LNCAP (cell line): ENCODE measurements at regions not wholly inside any gene's neighbourhood (a gene's known extent, or its start where the extent isn't known, plus 50 kb on each side); places are given as distances from the start of the nearest gene placed in this dataset.

Experiments
- TF ChIP-seq, protein P1 (sequence below): fragments of 450-650 bp; IDR thresholded peaks from 2 replicates; pipeline ENCODE4 v1.5.1; 2017; ENCODE audit warnings: mild to moderate bottlenecking

DNA sequence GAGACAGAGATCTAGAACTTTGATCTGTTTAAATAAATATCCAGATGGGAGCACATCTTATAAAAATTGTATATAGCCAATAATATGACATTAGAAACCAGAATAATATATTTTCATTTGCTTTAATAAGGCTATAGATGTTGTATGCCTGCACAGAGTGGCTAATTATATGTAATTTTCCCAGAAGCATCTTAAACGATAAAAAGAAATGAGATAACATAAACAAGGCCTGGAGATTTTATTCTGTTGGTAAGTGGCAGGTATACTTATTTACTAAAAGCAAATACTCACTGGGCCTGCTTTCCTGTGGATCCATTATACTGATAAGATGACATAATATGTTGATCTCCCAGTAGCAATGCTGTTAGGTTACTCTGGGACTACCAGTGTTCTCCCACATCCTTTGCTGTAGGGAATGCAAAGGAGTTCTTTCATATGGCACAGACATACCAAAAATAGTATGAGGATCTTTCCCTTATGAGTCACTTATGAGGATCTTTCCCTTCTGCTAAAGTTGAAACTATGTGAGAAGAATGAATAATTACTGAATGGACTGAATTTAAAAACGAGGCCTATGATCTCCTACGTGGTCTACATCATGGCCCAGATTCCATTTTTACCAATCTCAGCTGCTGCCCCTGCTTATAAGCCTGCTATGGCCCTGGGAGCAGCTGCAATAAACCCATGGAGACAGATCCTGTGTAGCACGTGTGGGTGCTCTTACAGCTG lies 112.1 kb downstream of the NUDT12 start:
- TF ChIP-seq, protein P1, sequence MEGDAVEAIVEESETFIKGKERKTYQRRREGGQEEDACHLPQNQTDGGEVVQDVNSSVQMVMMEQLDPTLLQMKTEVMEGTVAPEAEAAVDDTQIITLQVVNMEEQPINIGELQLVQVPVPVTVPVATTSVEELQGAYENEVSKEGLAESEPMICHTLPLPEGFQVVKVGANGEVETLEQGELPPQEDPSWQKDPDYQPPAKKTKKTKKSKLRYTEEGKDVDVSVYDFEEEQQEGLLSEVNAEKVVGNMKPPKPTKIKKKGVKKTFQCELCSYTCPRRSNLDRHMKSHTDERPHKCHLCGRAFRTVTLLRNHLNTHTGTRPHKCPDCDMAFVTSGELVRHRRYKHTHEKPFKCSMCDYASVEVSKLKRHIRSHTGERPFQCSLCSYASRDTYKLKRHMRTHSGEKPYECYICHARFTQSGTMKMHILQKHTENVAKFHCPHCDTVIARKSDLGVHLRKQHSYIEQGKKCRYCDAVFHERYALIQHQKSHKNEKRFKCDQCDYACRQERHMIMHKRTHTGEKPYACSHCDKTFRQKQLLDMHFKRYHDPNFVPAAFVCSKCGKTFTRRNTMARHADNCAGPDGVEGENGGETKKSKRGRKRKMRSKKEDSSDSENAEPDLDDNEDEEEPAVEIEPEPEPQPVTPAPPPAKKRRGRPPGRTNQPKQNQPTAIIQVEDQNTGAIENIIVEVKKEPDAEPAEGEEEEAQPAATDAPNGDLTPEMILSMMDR = no peak

DNA sequence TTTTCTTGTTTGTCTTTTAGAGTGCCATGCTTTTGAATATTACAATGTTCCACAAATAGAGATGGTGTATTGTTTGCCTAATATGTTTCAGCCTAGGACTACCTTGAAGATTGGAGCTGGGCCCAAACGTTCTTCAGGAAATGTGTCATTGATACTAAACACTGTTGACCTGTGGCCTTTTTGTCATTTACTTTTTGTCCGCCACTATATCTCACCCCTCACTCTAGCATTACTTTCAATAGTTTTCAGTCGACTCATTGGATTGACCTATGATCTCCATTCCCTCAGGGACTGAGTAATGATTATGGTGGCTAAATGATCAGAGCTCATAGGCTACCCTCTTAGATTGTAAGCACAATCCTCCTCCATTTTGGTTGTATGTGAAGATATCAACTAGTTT lies 115.8 kb downstream of the NUDT12 start:
- TF ChIP-seq, protein P1 = no peak

DNA sequence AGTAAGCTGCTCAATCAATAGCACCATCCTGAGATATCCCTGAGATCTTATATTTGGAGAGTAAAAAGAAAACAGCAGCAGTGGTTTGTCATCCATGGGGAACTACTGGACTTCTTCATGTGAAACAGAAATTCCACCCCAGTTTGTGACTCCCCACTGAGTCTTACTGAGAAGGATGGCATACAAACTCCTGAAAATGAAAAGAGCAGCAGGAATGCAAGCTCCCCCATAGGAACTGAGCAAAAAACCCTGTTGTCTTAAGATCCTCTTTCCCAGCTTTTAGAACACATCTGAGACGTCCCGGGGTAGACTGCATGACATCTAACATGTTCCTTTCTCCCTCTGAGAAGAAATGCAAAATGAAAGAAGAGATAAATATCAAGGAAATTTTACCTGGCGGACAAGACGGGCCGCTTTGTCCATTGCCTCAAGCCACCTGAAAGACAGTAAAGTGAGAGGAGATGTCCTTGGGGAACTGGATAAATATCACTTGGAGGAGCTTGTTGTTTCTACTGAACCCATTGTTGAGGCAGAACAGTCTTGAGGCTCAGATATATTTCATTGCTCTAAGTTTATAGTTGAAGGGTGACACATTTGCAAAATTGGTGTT lies 117.1 kb downstream of the NUDT12 start:
- TF ChIP-seq, protein P1 = no peak

DNA sequence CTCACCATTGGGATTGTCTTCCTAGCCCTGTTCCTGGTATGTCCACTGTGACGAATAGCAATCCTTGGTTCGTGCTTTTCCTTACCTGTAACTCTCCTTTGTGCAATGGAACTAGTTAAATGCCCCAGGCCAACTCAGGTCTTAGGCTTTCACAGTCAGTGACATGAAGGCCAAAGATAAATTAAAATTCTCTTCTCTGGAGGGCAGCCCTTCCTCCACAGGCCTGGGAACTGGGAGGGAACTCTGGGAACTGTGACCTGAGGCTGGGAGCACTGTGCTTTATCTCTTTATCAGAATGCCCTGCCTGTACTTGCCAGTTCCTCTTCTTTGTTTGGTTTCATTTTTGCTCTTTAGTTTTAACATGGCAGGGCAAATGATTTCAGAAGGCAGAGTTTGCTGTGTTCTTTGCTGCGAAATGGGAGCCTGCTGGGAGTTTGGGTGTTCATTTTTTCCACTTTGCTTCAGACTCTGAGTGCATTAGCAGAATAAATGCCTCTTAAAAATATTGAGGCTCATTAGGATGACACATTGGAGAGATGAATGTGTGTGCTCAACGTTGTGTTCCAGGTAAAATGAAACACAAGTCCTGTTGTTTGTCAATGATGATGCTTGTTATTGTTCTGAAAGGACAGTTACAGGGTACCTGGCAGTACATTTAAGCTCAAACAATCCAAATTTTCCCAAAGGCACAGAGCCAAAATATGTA lies 118.1 kb downstream of the NUDT12 start:
- TF ChIP-seq, protein P1 = no peak

DNA sequence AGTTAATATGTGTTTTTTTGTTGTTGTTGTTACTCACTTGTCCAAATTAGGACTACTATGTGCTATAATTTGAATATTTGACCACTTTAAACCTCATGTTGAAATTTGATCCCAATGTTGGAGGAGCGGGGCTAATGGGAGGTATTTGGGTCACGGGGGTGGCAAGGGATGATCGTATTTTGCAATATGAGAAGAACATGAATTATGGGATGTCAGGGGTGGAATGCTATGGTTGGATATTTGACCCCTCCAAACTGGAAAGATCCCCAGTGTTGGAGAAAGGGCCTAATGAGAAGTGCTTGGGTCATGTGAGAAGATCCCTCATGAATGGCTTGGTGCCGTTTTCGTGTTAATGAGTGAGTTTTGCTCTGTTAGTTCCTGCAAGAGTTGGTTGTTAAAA lies 119.8 kb downstream of the NUDT12 start:
- TF ChIP-seq, protein P1 = no peak

DNA sequence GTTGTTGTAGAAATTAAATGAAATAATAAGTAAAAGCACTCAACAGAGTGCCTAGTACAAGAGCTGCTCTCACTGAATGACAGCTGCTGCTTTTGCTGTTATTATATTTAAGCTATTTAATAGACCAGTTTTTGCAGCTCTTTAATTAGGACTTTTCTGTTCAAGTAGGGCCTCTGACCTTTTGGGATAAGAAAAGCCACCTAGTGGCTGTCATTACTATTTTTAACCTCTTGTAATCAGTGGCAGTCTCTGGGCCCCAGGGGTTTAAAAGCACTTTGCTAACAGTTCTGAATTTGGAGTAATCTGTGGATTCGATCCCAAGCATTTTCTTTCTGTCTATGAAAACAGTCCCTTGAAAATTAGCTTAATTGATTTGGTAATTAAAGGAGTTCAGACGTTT lies 121.1 kb downstream of the NUDT12 start:
- TF ChIP-seq, protein P1 = peak; percentile 45; the same call in 1 of the 2 replicates

DNA sequence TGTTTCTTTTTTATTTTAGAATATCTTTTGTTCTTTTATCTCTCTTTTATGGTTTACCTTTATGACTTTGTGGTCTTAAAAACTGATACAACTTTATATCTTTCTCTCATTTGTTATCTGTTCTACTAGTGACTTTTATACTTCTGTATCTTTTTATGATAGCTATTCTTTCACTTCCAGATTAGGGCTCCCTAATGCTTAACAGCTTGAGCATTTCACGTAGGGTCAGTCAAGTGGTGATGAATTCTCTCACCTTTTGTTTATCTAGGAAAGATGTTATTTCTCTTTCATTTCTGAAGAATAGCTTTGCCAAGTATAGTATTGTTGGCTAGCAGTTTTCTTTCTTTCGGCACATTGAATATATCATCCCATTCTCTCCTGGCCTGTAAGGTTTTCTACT lies 123.6 kb downstream of the NUDT12 start:
- TF ChIP-seq, protein P1 = no peak
